Peyer's patch (tissue), 4 donors: ENCODE measurements at regions not wholly inside any gene's neighbourhood (a gene's known extent, or its start where the extent isn't known, plus 50 kb on each side); places are given as distances from the start of the nearest gene placed in this dataset.

Experiments
- POLR2A ChIP-seq, 2 donors: fragments of 450-650 bp; IDR thresholded peaks; one replicate each; pipeline ENCODE4 v1.5.1; 2017; ENCODE audit warnings: antibody characterized with exemption in 2 of 2, mild to moderate bottlenecking in 2 of 2, moderate library complexity in 2 of 2
- TF ChIP-seq, protein P1 (sequence below), 6 experiments: fragments of 450-650 bp in 4 of 6; fragments of 200-600 bp in 2 of 6; sonication (generic) in 1 of 6; IDR thresholded peaks; one replicate each; pipeline ENCODE4 v1.5.1; 2017 to 2019; ENCODE audit warnings: antibody characterized with exemption in 6 of 6, mild to moderate bottlenecking in 3 of 6, moderate library complexity in 1 of 6

- no peak for TF ChIP-seq POLR2A (IDR thresholded peaks at IDR 0.05)
- TF ChIP-seq, protein P1, sequence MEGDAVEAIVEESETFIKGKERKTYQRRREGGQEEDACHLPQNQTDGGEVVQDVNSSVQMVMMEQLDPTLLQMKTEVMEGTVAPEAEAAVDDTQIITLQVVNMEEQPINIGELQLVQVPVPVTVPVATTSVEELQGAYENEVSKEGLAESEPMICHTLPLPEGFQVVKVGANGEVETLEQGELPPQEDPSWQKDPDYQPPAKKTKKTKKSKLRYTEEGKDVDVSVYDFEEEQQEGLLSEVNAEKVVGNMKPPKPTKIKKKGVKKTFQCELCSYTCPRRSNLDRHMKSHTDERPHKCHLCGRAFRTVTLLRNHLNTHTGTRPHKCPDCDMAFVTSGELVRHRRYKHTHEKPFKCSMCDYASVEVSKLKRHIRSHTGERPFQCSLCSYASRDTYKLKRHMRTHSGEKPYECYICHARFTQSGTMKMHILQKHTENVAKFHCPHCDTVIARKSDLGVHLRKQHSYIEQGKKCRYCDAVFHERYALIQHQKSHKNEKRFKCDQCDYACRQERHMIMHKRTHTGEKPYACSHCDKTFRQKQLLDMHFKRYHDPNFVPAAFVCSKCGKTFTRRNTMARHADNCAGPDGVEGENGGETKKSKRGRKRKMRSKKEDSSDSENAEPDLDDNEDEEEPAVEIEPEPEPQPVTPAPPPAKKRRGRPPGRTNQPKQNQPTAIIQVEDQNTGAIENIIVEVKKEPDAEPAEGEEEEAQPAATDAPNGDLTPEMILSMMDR (IDR thresholded peaks at IDR 0.05) = no peak
Measured at GRCh38 chr5:109964136-109964535, 274.4 kb downstream of the MAN2A1 start.
